IMR-90 (cell line): ENCODE measurements at regions not wholly inside any gene's neighbourhood (a gene's known extent, or its start where the extent isn't known, plus 50 kb on each side); places are given as distances from the start of the nearest gene placed in this dataset.

Source experiments
- ATAC-seq: fragments of 200-7000 bp; cut with Tn5 transposase; 2 replicates; pipeline ENCODE4 v1.9.1; 2020; ENCODE audit warnings: low read depth, mild to moderate bottlenecking, moderate library complexity
- BruUV-seq: library from RNA; stranded (reverse); fragments of 400-500 nt; replicated peaks from 2 replicates; lab custom pipeline; 2021; lab: Mats Ljungman, UMichigan
- CTCF ChIA-PET: fragments of 300-600 bp; formaldehyde crosslinking; extraction: SDS; loops from one replicate; lab custom pipeline; 2021; ENCODE audit warnings: antibody characterized with exemption; lab: Yijun Ruan, JAX
- POLR2A ChIA-PET: fragments of 300-600 bp; sonication (Branson Sonifier 250); formaldehyde crosslinking; loops from one replicate; lab custom pipeline; 2022; ENCODE audit warnings: antibody characterized with exemption; ENCODE audit not compliant: unreplicated experiment; lab: Charles Lee
- DNase-seq: peaks from one replicate; pipeline ENCODE4 v3.0.0; 2013
- H2AFZ ChIP-seq: replicated peaks from 2 replicates; pipeline ENCODE3; 2013; ENCODE audit warnings: low read length, mild to moderate bottlenecking; ENCODE audit not compliant: poor library complexity
- H2AK5ac ChIP-seq: 2 replicates; pipeline ENCODE4 v1.6.1; 2013; ENCODE audit warnings: low read depth, low read length, inconsistent platforms
- H2AK9ac ChIP-seq: replicated peaks from 2 replicates; pipeline ENCODE3; 2013; ENCODE audit warnings: mild to moderate bottlenecking, low read depth, low read length, moderate library complexity; ENCODE audit not compliant: poor library complexity
- H2BK120ac ChIP-seq: 2 replicates; pipeline ENCODE4 v1.6.1; 2013; ENCODE audit warnings: low read depth, low read length, inconsistent platforms
- H2BK15ac ChIP-seq: 3 replicates; pipeline ENCODE4 v1.6.1; 2013; ENCODE audit warnings: low read depth, low read length, inconsistent platforms
- H2BK20ac ChIP-seq: 2 replicates; pipeline ENCODE4 v1.6.1; 2013; ENCODE audit warnings: low read depth, mild to moderate bottlenecking, inconsistent platforms, low read length, moderate library complexity
- H2BK5ac ChIP-seq: 2 replicates; pipeline ENCODE4 v1.6.1; 2013; ENCODE audit warnings: mild to moderate bottlenecking, low read depth, low read length, inconsistent platforms; ENCODE audit not compliant: poor library complexity, severe bottlenecking
- H3K14ac ChIP-seq: replicated peaks from 2 replicates; pipeline ENCODE4 v1.6.1; 2013; ENCODE audit warnings: low read depth, low read length, inconsistent platforms
- H3K18ac ChIP-seq: 2 replicates; pipeline ENCODE4 v1.6.1; 2013; ENCODE audit warnings: low read depth, low read length, control low read depth
- H3K23ac ChIP-seq: 2 replicates; pipeline ENCODE4 v1.6.1; 2013; ENCODE audit warnings: low read depth, low read length, inconsistent platforms
- H3K27ac ChIP-seq: 2 replicates; pipeline ENCODE4 v1.5.1; 2013; ENCODE audit warnings: mild to moderate bottlenecking, control low read depth, low read length; ENCODE audit not compliant: insufficient read depth
- H3K27me3 ChIP-seq: 2 replicates; pipeline ENCODE4 v1.6.1; 2013; ENCODE audit warnings: low read length; ENCODE audit not compliant: control insufficient read depth, insufficient read depth
- H3K36me3 ChIP-seq: 2 replicates; pipeline ENCODE4 v1.6.1; 2013; ENCODE audit warnings: low read length, mixed read lengths; ENCODE audit not compliant: control insufficient read depth, insufficient read depth
- H3K4ac ChIP-seq: 2 replicates; pipeline ENCODE4 v1.6.1; 2013; ENCODE audit warnings: low read depth, low read length, inconsistent platforms
- H3K4me1 ChIP-seq: 2 replicates; pipeline ENCODE4 v1.6.1; 2013; ENCODE audit warnings: low read length, mixed read lengths; ENCODE audit not compliant: control insufficient read depth, insufficient read depth
- H3K4me2 ChIP-seq: 2 replicates; pipeline ENCODE4 v1.6.1; 2013; ENCODE audit warnings: low read depth, mild to moderate bottlenecking, control low read depth, low read length, moderate library complexity
- H3K4me3 ChIP-seq: 2 replicates; pipeline ENCODE4 v1.5.1; 2013; ENCODE audit warnings: low read depth, mild to moderate bottlenecking, control low read depth, low read length, moderate library complexity; ENCODE audit not compliant: insufficient read depth
- H3K56ac ChIP-seq: 2 replicates; pipeline ENCODE4 v1.6.1; 2013; ENCODE audit warnings: low read length, inconsistent platforms; ENCODE audit not compliant: insufficient read depth; ENCODE audit errors: extremely low read depth
- H3K79me1 ChIP-seq, 2 experiments: 2 replicates each; pipeline ENCODE4 v1.6.1; 2013; ENCODE audit warnings: low read length in 2 of 2, inconsistent platforms in 1 of 2, low read depth in 1 of 2
- H3K9ac ChIP-seq: 2 replicates; pipeline ENCODE4 v1.6.1; 2013; ENCODE audit warnings: low read depth, low read length, control low read depth
- H3K9me1 ChIP-seq: 2 replicates; pipeline ENCODE4 v1.6.1; 2013; ENCODE audit warnings: low read length, inconsistent platforms; ENCODE audit not compliant: insufficient read depth
- H3K9me3 ChIP-seq: 2 replicates; pipeline ENCODE4 v1.6.1; 2013; ENCODE audit warnings: low read length; ENCODE audit not compliant: control insufficient read depth, insufficient read depth
- H4K20me1 ChIP-seq: 2 replicates; pipeline ENCODE4 v1.6.1; 2013; ENCODE audit warnings: low read length, inconsistent platforms; ENCODE audit not compliant: insufficient read depth
- H4K5ac ChIP-seq: 2 replicates; pipeline ENCODE4 v1.6.1; 2013; ENCODE audit warnings: mild to moderate bottlenecking, low read depth, low read length, control low read depth
- H4K8ac ChIP-seq, 2 experiments: 2 replicates each; pipeline ENCODE4 v1.6.1; 2013; ENCODE audit warnings: low read depth in 2 of 2, low read length in 2 of 2, control low read depth in 1 of 2, inconsistent platforms in 1 of 2
- H4K91ac ChIP-seq: 2 replicates; pipeline ENCODE4 v1.6.1; 2013; ENCODE audit warnings: low read depth, low read length, inconsistent platforms; ENCODE audit not compliant: insufficient read depth
- MAFK ChIP-seq: IDR thresholded peaks from 2 replicates; pipeline ENCODE4 v1.6.1; 2012; ENCODE audit warnings: low read depth, low read length, improper control_type of control experiment
- POLR2A ChIP-seq: IDR thresholded peaks from 2 replicates; pipeline ENCODE4 v1.6.1; 2012; ENCODE audit warnings: mild to moderate bottlenecking, low read depth, low read length
- RCOR1 ChIP-seq: IDR thresholded peaks from 2 replicates; pipeline ENCODE4 v1.6.1; 2012; ENCODE audit warnings: mild to moderate bottlenecking, low read length, improper control_type of control experiment; ENCODE audit not compliant: insufficient replicate concordance
- WGBS, 2 experiments: methylation state at CpG; one replicate each; pipeline versions ENCODE4 v1.1.5 to v1.1.7; 2013; ENCODE audit warnings: missing lambda C conversion rate in 2 of 2; ENCODE audit not compliant: insufficient read length in 1 of 2; ENCODE audit errors: extremely low coverage in 2 of 2; 5-methylcytosine and 5-hydroxymethylcytosine counted together
- dilution Hi-C: fragments of 300-500 bp; cut with HindIII; formaldehyde crosslinking; loops from one replicate; pipeline ENCODE4 v1.14.3; 2018; ENCODE audit warnings: low sequenced_read_pairs; ENCODE audit not compliant: unreplicated experiment
- in situ Hi-C: fragments of 300-500 bp; cut with MboI; formaldehyde crosslinking; loops from 3 replicates; pipeline ENCODE4 v1.14.3; 2019; ENCODE audit warnings: low sequenced_read_pairs, inconsistent platforms, mixed read lengths
- intact Hi-C: fragments of 100-400 bp; cut with micrococcal nuclease; formaldehyde crosslinking; loops from 2 replicates; pipeline ENCODE4 v1.10.0; 2022

- 30% methylated on average over 2 of the region's 5 CpGs; no CpG with 5 or more reads in 1 of the 2 experiments for WGBS, 2 experiments
- Histone ChIP-seq H3K9me1 (peaks cover 2% of the 10 kb centered on the region; the same call in 1 of the 2 replicates), H2AK9ac (no peak overlapping the region), H3K9me3 (no peaks in the 10 kb centered on the region), H3K4me2 (peak overlapping the region; percentile 28; the same call in 1 of the 2 replicates), H3K9ac (peak overlapping the region; percentile 37), H4K20me1 (no peaks in the 10 kb centered on the region), H2AFZ (peak overlapping the region; percentile 85), H3K4me1 (peaks cover 20% of the 10 kb centered on the region), H3K36me3 (peaks cover 1% of the 10 kb centered on the region), H2BK5ac (peak overlapping the region; percentile 58), H2BK15ac (peak overlapping the region; percentile 88), H3K4ac (peak overlapping the region; percentile 88), H3K79me1 (no peaks in the 10 kb centered on the region; a peak in 1 of 4 replicates), H3K27me3 (no peaks in the 10 kb centered on the region), H4K5ac (peak overlapping the region; percentile 96), H2BK120ac (peak overlapping the region; percentile 92), H2BK20ac (peak overlapping the region; percentile 91), H3K18ac (peak overlapping the region; percentile 94), H4K91ac (peak overlapping the region; percentile 78), H4K8ac (peak overlapping the region; percentile 89 to 96), H3K14ac (peak overlapping the region; percentile 45), H3K56ac (peak overlapping the region; percentile 33; the same call in 1 of the 2 replicates), H3K27ac (peak overlapping the region; percentile 55), H2AK5ac (peak overlapping the region; percentile 51), H3K23ac (peak overlapping the region; percentile 95), H3K4me3 (no peak overlapping the region)
- dilution Hi-C loops (no loop called here), intact Hi-C loops (no loop called here), in situ Hi-C loops (no loop called here)
- DNase-seq = peak; percentile 94
- TF ChIP-seq POLR2A (peak; percentile 82), RCOR1 (no peak), MAFK (peak; percentile 43; the same call in 1 of the 2 replicates)
- POLR2A ChIA-PET = no interaction called here
- CTCF ChIA-PET = interaction anchor here (0.8 kb wide), 1 partner anchor 104 kb away, joined by 3 read pairs; no protein-coding TSS in a partner anchor
- ATAC-seq = peak; percentile 76
- BruUV-seq = no TSS peak
Measured at GRCh38 chr3:117692416-117692995, 982.9 kb downstream of the TUSC7 start.
